HG03442 (cell line): ENCODE measurements at regions not wholly inside any gene's neighbourhood (a gene's known extent, or its start where the extent isn't known, plus 50 kb on each side); places are given as distances from the start of the nearest gene placed in this dataset.
"Not testable (repeated sequence)": the region's sequence is repeated elsewhere in the genome, so short reads cannot be mapped to it uniquely, and the experiment has no call there.

Experiments
- ATAC-seq: cut with Tn5 transposase; IDR thresholded peaks from one replicate; pipeline ENCODE4 v1.9.1; 2021; ENCODE audit warnings: mild to moderate bottlenecking, moderate library complexity; ENCODE audit not compliant: unreplicated experiment

DNA sequence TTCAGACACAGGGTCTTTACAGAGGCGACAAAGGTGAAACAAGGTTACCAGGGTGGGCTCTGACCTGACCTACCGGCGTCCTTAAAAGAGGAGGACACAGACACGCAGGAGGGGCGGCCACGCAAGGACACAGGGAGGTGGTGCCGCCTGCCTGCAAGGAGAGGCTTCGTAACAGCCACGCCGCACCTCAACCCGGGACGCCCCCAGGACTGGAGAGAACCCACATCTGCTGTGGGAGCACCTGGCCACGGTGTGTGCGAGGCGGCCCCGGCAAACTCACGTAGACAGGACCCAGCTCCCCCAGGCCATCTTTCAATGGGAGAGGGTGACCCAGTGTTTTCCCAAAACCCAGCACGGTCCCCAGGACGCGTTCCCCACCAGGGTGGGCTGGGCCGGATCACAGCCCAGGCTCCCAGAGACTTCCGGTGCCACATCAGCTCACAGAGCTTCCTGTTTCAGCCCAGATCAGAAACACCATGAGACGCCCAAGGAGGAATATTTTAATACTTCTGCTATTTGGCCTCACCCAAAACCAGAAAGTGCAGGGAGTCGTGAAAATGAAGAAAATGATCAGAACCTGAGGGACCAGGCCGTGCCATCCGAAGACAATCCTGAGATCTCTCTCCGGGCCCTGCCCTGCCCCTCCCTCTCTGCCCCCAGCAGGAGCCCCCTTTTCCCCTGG, 5417.4 kb upstream of the TPTE start:
- not testable (repeated sequence) for ATAC-seq

- not testable (repeated sequence) for ATAC-seq
Observed at GRCh38 chr21:5104562-5104928, 5416.8 kb upstream of the TPTE start.

- ATAC-seq = peak; percentile 35
Observed at GRCh38 chr21:5105939-5106708, 5415.3 kb upstream of the TPTE start.

- ATAC-seq = peak; percentile 20
Observed at GRCh38 chr21:5106767-5107464, 5414.5 kb upstream of the TPTE start.

GRCh38 chr21:5107637-5108036, 5413.7 kb upstream of the TPTE start:
- not testable (repeated sequence) for ATAC-seq

DNA sequence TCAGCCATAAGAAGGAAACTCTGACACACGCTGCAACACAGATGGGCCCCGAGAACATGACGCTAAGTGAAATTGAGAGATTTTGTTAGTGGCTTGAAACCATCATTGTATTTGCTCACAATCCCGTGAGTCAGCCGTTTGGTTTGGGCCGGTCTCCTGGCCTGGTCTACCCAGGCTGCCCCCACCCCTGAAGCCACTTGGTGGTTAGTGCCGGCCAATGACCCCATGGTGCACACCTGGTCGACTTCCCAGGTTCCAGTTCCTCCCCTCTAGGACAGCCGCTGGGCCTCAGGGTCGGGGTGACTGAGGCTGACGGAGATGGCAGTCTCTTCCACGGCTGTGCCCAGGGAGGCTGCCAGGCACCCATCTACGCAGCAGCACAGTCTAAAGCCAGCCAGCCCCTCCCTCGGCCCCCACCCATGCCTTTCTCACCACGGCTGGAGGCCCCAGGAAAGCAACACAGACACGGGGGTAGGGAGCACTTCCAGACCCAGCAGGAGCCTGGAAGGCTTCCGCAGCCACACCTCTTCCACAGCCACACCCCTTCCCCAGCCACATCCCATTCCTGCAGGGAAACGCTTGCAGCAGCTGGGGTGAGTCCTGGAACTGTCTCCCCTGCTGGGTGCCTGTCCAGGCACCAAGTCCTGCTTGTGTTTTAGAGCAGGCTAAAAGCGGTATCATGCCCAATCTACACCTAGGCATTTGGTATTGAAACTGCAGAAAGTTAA, 5413.2 kb upstream of the TPTE start:
- ATAC-seq = not testable (repeated sequence)

GRCh38 chr21:5111197-5111596, 5410.2 kb upstream of the TPTE start:
- not testable (repeated sequence) for ATAC-seq

- ATAC-seq = not testable (repeated sequence)
Observed at GRCh38 chr21:5113092-5113491, 5408.3 kb upstream of the TPTE start.

- not testable (repeated sequence) for ATAC-seq
Observed at GRCh38 chr21:5114468-5114867, 5406.9 kb upstream of the TPTE start.

GRCh38 chr21:5114893-5115645, 5406.3 kb upstream of the TPTE start:
- ATAC-seq = not testable (repeated sequence)

GRCh38 chr21:5115646-5116343, 5405.6 kb upstream of the TPTE start:
- not testable (repeated sequence) for ATAC-seq

DNA sequence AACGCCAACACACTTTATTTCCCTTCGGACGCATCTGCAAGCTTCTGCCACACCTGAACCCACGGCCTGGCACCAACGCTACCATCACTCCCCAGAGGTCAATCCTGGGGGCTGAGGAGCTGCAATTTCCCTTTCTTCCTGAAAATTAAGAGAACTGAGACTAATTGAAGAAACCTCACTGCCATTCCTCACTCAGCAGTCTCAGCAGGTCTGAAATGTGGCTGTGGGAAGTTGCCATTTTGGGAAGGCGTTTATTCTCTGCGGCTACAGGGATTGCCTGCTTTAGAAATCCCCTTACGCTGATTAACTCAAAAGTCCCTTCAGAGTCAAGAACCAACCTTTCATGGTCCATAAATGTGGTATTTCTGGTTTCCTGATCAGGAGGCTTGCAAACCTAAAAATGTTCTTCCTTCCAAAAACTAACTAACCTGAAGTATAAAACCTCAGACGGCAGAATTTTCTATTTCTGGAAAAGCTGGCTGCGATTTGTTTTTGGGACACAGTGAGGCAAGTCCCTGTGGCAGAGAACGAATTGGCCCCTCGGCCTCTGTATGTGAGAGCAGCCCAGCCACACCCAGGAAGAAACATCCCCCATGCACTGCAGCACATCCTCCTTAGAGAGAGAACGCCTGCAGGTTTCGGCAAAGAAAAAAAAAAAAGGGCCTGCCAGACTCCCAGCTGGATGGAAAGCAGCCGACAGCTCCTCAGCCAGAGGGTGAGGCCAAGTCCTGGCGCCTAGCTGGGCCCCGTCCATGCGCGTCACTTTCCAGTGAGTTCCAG, 5404.8 kb upstream of the TPTE start:
- not testable (repeated sequence) for ATAC-seq

GRCh38 chr21:5117135-5117534, 5404.2 kb upstream of the TPTE start:
- ATAC-seq = not testable (repeated sequence)

DNA sequence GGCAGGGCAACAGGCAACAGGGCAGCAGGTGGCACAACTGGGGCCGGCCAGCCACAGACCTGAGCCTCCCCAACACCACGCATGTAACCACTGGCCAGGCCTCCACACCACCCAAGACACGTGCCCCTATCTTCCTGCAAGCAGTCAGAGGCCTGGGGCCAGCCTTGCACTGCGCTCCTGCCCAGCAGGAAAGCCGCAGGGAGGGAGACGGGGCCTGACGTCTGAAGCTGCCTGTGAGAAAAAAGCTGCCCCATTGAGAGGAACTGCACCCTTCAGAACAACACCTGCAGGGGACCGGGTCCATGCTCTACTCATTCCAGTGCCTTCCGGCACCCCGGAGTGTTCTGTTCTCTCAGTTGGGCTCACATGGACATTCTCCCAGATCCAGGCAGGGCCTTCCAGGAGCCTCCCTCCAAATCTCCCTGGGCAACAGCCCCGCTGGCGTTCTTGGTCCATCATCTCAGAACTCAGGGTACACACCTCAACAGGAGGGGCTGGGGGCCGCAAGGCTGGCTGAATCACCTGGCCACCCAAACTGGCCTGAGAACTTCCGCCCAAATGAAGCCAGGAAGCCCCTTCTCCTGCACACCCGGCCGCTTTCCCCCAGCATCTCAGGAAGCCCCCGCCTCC, 5403.6 kb upstream of the TPTE start:
- not testable (repeated sequence) for ATAC-seq

- not testable (repeated sequence) for ATAC-seq
Observed at GRCh38 chr21:5118296-5118679, 5403.1 kb upstream of the TPTE start.

GRCh38 chr21:5119179-5119578, 5402.2 kb upstream of the TPTE start:
- not testable (repeated sequence) for ATAC-seq

GRCh38 chr21:5121399-5121798, 5400.0 kb upstream of the TPTE start:
- not testable (repeated sequence) for ATAC-seq

DNA sequence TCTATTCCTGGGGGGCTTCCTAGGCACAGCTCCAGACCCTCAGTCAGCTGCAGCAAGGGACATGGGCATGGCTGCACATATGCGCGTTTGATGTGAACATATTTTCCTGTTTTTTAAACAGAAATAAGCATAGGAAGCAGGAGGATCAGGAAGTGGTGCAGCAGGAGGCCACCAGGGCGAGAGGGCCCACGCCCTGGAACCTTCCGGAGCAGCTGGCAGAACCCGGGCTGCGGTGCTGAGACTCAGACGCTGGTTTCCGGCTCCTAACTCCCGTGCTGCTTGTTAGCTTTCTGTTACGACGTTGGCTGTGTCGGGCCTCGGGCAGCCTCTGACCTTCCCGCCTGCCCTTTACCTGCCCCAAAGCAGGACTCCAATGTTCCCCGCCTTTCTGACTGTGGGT, 5399.5 kb upstream of the TPTE start:
- not testable (repeated sequence) for ATAC-seq
